Fibroblast of lung (primary cell): ENCODE measurements at regions not wholly inside any gene's neighbourhood (a gene's known extent, or its start where the extent isn't known, plus 50 kb on each side); places are given as distances from the start of the nearest gene placed in this dataset.

ENCODE experiments used
- CTCF ChIP-seq, 2 donors: IDR thresholded peaks in 1 of 2; conservative IDR thresholded peaks in 1 of 2; 1 replicate in 1 of 2; 2 replicates in 1 of 2; pipeline ENCODE4 v1.5.1; 2011 to 2012; ENCODE audit warnings: low read length in 2 of 2, control low read depth in 1 of 2, inconsistent platforms in 1 of 2, low read depth in 1 of 2, mild to moderate bottlenecking in 1 of 2
- EZH2 ChIP-seq: IDR thresholded peaks from 2 replicates; pipeline ENCODE4 v1.5.1; 2012; ENCODE audit warnings: low read length, control low read depth, mild to moderate bottlenecking; ENCODE audit errors: missing control alignments

- TF ChIP-seq CTCF (conservative IDR thresholded peaks at IDR 0.05 in 1 of 2, IDR thresholded peaks at IDR 0.05 in 1 of 2; ENCODE audit: low read depth in 1 of 2, low read length in 2 of 2) (no peak), EZH2 (no peak)
Observed at GRCh38 chr5:4095918-4096630, 500.4 kb downstream of the IRX1 start.
